HG02571 (cell line): ENCODE measurements at regions not wholly inside any gene's neighbourhood (a gene's known extent, or its start where the extent isn't known, plus 50 kb on each side); places are given as distances from the start of the nearest gene placed in this dataset.

Experiments
- ATAC-seq: cut with Tn5 transposase; IDR thresholded peaks from one replicate; pipeline ENCODE4 v1.9.1; 2021; ENCODE audit warnings: mild to moderate bottlenecking, moderate library complexity; ENCODE audit not compliant: unreplicated experiment

- ATAC-seq = no peak
Measured at GRCh38 chr15:56868170-56868569, 50.3 kb upstream of the TCF12 start.

GRCh38 chr15:56866803-56867202, 51.6 kb upstream of the TCF12 start:
- no peak for ATAC-seq

- ATAC-seq = no peak
Measured at GRCh38 chr15:56857828-56858227, 60.6 kb upstream of the TCF12 start.

GRCh38 chr15:56856934-56857333, 61.5 kb upstream of the TCF12 start:
- ATAC-seq = no peak

- ATAC-seq = no peak
Measured at GRCh38 chr15:56844892-56845291, 73.6 kb upstream of the TCF12 start.

GRCh38 chr15:56844471-56844870, 74.0 kb upstream of the TCF12 start:
- no peak for ATAC-seq

- ATAC-seq = no peak
Measured at GRCh38 chr15:56839641-56840040, 78.8 kb upstream of the TCF12 start.

GRCh38 chr15:56839099-56839498, 79.3 kb upstream of the TCF12 start:
- no peak for ATAC-seq

- no peak for ATAC-seq
Measured at GRCh38 chr15:56838085-56838484, 80.4 kb upstream of the TCF12 start.

GRCh38 chr15:56837273-56837672, 81.2 kb upstream of the TCF12 start:
- ATAC-seq = no peak

- ATAC-seq = no peak
Measured at GRCh38 chr15:56835718-56836171, 82.7 kb upstream of the TCF12 start.

GRCh38 chr15:56832125-56832524, 86.3 kb upstream of the TCF12 start:
- no peak for ATAC-seq

GRCh38 chr15:56831467-56832005, 86.9 kb upstream of the TCF12 start:
- ATAC-seq = no peak

- ATAC-seq = no peak
Measured at GRCh38 chr15:56824175-56824574, 90.9 kb upstream of the ZNF280D start.

GRCh38 chr15:56821721-56822425, 88.6 kb upstream of the ZNF280D start:
- peak; percentile 68 for ATAC-seq

GRCh38 chr15:56820333-56820732, 87.0 kb upstream of the ZNF280D start:
- ATAC-seq = no peak

GRCh38 chr15:56817321-56818080, 84.2 kb upstream of the ZNF280D start:
- ATAC-seq = no peak

- ATAC-seq = no peak
Measured at GRCh38 chr15:56816781-56817180, 83.5 kb upstream of the ZNF280D start.

GRCh38 chr15:56815247-56815646, 81.9 kb upstream of the ZNF280D start:
- ATAC-seq = no peak

GRCh38 chr15:56814429-56814828, 81.1 kb upstream of the ZNF280D start:
- no peak for ATAC-seq

- ATAC-seq = no peak
Measured at GRCh38 chr15:56813995-56814394, 80.7 kb upstream of the ZNF280D start.

GRCh38 chr15:56812961-56813360, 79.7 kb upstream of the ZNF280D start:
- ATAC-seq = no peak
